ENCODE measurements at regions not wholly inside any gene's neighbourhood (a gene's known extent, or its start where the extent isn't known, plus 50 kb on each side); places are given as distances from the start of the nearest gene placed in this dataset.

DNA sequence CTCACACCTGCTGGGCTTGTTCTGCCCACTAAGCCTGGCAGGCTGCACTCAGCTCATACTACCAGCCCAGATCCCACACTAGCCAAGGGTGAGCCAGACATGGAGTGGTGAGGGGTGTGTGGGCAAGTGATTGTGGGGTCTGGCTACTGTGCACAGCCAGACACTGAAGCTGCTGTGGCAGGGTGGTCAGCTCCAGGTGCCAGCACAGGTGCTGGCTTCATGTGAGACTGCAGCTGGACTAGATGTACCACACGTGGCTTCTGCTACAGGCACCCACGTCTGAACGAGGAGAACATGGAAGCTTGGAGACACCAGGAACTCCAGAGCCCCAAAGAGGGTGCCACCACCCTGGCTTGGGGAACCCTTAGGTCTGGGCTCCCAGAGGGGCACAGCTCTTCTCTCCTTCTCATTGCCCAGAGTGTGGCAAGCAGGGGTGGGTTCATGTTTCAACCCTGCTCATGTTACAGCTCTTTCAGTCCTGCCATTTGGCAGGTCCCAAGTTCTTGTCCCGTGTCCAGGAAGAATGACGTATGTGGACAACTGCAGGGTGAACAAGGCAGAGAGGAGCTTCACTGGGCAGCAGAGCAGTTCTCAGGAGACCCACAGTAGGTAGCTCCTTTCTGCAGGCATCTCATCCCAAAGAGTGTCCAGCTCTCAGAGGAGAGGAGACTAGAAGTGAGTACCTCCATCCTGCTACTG is 1624.2 kb upstream of the TMEFF2 start:
- no peak for DNase-seq (ENCODE audit: low read depth)

DNA sequence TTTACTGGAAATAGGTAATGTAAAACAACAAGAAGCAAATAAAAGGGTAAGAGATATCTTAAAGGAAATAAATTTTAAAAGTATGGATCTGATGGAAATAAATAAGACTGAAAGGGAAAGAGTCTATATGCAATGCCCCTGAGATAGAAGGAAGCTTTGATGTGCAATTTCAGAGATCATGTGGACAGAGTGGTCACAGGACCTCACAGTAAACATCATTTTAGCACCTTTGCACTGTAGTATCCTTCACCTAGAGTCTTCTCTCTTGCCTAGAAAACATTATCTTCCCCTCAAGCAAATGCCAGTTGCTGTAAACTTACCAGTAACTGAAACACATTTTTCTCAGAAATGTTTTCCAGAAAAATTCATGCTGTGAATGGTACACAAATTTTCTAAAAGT is 1621.3 kb upstream of the TMEFF2 start:
- DNase-seq (ENCODE audit: low read depth): no peak

DNA sequence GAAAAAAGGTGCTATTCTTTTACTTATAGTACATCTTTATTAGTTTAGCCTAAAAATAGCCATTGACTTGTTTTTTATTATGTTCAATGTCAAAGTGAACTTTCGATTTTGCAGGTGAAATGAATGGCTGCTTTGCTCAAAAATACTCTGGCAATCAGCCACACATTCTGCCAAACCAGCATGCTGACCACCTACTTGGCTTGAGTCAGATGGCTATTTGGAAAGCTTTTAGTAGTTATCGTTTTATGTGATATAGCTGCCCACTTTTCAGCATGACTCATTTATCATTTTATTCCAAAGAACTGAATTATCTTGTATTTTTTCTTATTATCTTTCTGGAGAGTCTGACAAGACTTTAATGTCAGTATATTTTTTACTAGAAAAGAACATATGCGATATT is 1615.8 kb upstream of the TMEFF2 start:
- no peak for DNase-seq (ENCODE audit: low read depth)

DNA sequence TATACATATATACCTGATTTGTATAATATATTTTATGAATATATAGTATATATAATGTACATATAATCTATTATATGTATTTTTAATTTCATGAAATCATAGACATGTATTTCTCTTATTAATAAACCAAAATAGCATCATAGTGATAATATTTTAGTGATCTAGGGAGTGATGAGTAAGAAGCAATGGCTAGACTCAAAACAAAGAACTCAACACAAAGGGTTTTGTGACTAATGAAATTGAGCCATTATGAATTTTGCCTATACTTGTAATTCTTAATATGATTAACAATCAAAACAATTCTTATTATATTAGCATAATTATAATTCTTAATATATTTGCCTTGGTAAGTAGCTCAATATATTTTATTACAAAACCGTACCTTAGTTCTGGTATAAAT is 1614.1 kb upstream of the TMEFF2 start:
- no peak for DNase-seq (ENCODE audit: low read depth)

DNA sequence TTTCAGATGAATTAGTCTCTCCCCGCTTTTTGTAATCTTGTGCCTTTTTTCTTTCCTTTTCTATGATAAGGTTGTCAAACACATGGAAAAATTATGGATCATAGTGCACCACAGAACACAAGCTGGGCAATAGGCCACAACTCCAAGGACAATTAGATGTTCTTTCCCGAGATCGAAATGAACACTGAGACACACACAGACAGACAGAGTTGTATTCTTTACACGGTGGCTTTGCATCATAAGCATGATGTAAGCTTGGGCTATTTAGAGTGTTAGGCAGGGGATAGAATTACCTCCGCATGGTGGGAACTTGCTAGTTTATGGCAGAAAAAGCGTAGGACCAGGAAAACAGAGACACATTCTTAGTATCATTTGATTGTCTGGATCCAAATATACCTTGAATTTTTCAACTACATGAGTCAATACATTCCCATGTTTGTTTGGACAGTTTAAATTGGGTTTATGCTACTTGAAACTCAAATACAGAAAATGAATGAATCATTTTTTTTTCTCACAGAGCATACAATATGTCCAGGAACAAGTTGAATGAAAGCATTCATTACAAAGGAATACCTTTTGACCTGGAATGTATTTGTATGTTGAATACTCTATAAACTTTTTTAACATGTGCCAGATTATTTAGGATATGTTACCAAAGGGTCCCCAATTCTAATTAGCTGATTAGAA is 1611.5 kb upstream of the TMEFF2 start:
- DNase-seq (ENCODE audit: low read depth): no peak

DNA sequence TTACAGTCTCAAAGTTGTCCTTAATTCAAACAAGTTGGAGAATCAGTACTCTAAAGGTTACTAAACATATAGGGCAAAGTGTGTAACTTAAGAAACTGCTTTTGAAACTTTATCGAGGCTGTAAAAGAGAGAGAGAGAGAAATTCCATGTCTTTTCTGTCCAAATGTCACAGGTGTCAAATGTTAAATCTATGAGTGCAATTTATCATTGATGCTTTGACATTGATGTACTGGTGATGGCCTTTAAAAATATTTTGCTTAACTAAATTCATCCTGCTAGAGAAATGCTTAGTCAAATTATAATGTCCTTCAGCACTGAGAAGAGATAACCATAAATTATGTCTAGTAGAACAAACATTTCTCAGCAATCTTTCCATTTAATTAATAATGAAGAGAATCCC is 1602.1 kb upstream of the TMEFF2 start:
- no peak for DNase-seq (ENCODE audit: low read depth)

DNA sequence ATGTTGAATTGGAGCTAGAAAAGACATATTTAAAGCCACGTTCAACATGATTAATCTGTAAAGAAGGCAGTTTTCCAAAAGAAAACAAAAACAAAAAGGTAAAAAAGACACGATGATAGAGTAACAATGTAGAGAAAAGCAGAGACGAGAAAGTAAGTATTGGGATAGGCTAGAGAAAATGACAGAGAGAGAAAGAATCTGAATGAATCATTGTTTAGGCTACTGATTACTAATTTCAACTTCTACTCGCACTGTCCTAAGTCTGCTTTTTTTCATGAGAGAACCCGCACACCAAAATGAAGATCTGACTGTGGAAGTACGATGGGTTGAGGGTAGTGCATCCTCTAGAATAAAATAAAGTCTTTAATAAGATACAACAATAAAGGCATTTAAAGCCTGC is 1599.2 kb upstream of the TMEFF2 start:
- DNase-seq (ENCODE audit: low read depth): peak; percentile 43

DNA sequence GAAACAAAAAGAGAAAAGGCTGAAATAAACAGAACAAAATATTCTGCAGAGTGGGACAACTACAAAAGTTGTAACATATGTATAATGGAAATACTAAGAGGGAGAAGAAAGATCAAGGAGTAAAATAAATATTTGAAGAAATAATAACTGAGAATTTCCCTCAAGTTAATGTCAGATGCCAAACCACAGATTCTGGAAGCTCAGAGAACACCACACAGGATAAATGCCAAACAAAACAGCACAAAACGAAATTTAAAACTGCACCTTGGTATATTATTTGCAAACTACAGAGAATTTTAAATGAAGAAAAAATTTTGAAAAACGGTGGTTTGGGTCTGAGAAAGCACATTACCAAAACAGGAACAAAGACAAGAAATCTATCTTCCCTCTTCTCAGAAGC is 1588.9 kb upstream of the TMEFF2 start:
- no peak for DNase-seq (ENCODE audit: low read depth)

DNA sequence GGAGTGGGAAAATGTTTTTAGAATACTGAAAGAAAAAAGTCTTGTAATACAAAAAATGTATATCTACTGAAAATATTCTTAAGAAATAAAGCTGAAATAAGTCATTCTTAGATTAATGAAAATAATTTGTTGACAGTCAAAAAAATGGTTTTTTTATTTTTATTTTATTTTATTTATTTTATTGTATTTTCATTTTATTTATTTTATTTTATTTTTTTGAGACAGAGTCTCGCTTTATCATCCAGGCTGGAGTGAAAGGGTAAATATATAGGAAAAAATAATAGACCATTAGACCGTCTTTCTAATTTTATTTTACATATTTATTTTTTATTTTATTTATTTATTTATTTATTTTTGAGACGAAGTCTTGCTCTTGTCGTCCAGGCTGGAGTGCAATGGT is 1583.6 kb upstream of the TMEFF2 start:
- DNase-seq (ENCODE audit: low read depth): no peak

DNA sequence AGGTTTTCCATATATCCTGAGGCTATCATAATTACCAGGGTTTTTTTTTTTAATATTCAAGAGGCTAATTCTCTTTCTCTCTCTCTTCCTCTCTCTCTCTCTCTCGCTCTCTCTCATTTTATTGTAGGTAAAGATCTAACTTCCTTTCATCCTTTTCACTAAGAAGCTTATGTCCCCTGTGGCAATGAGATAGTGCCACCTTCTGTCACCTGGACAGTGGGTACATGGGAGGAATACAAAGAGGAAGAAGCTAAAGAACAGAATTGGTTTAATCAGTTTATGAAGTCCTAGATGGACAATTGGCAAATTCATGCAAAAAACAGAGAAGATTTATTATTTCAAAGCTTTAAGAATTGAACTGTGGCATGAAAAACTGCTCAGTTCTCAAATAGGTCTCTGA is 1582.3 kb upstream of the TMEFF2 start:
- DNase-seq (ENCODE audit: low read depth): no peak

DNA sequence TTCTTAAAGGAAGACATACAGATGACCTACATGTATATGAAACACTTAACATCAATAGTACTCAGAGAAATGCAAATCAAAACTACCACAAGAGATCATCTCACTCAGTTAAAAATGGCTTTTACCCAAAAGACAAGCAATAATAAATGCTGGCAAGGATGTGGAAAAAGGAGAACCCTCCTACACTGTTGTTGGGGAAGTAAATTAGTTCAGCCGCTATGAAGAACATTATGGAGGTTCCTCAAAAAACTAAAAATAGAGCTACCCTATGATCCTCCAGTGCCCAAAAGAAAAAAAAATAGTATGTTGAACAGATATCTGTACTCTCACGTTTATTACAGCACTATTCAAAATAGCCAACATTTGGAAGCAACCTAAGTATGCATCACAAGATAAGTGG is 1579.4 kb upstream of the TMEFF2 start:
- DNase-seq (ENCODE audit: low read depth): no peak

DNA sequence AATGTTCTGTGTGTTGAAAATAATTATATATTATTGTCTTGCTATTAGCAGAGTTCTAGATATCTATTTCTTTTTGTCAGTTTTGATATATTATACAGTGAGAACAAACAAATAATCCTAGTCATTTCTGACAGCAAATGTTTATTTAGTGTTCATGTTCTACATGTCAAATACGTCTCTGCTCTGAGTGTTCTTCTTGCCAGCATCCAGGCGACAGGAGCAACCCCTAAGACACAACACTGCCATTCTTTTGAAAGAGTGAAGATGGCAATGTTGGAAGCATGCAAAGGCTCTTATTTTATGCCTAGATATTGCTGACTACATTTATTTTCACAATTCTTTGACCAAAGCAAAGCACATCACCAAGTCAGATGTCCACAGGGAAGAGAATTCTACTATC is 1556.6 kb upstream of the TMEFF2 start:
- DNase-seq (ENCODE audit: low read depth): no peak

DNA sequence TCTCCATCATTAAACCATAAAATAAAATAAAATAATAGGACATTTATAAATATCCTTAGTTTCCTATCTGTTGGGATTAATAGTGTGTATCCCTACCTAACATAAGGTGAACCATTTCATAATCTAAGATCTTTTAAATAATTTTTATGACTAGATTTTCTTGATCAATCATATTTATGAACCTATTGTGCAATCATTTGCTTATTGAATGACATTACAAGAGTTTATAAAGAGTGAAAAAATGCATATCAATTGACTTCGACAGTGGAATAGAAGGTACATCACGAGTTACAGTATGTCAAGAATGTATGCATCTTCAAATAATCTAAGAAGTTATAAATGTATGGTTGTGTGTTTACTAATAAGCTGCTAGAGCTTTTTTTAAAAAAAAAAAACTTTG is 1554.8 kb upstream of the TMEFF2 start:
- DNase-seq (ENCODE audit: low read depth): no peak

DNA sequence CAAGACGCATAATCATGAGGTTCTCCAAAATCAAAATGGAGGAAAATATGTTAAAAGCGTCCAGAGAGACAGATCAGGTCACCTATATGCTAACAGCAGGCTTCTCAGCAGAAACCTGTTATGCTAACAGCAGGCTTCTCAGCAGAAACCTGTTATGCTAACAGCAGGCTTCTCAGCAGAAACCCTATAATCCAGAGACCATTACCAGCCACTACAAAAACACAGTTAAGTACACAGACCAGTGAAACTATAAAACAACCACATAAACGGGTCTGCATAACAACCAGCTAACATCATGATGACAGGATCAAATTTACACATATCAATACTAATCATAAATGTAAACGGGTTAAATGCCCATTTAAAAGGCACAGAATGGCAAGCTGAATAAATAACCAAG is 1548.4 kb upstream of the TMEFF2 start:
- DNase-seq (ENCODE audit: low read depth): no peak

DNA sequence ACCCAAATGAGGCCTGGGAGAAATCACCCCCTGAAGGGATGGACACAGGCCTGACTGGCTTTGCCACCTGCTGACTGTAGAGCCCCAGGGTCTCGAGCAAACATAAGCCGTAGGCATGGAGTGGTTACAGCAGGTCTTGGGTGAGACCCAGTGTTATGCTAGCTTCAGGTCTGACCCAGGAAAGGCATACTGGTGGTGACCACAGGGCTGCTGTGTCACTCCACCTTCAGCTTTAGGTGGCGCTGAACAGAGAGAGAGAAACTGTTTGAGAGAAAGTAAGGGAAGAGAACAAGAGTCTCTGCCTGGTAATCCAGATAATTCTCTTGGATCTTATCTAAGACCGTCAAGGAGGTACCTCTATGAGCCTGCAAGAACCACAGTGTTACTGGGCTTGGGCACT is 1544.2 kb upstream of the TMEFF2 start:
- DNase-seq (ENCODE audit: low read depth): no peak

DNA sequence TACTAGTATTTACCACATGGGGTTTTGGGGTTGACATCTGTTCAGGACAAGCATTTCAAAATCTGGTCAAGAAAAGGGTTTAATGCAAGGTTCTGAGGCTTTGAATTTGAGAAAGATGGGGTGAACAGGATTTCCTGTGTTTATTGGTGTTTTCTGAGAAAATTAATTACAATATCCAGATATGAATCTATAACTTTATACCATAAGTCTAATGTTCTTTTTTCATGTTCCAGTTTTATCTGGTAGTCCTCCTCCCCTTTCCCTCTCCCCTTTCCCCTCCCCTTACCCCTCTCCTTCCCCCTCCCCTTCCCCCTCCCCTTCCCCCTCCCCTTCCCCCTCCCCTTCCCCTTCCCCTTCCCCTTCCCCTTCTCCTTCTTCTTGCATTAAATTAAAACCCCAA is 1518.2 kb upstream of the TMEFF2 start:
- no peak for DNase-seq (ENCODE audit: low read depth)

DNA sequence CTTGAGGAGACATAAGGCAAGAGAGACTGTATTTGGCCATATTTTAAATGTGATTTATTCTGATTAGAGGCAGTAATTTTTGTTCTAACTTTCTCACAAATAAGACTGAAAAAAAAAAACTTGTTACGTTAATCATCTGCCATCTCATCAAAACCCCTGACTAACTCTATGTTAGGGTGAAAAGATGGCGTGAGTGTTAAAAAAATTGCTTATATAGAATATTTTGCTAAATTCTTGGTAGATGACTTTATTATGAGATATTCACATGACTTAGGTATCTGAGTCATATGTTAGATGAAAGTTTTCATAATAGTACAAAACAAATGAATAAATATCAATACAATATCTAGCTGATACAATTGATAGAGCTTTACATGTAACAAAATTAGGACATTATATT is 1508.7 kb upstream of the TMEFF2 start:
- DNase-seq (ENCODE audit: low read depth): no peak

DNA sequence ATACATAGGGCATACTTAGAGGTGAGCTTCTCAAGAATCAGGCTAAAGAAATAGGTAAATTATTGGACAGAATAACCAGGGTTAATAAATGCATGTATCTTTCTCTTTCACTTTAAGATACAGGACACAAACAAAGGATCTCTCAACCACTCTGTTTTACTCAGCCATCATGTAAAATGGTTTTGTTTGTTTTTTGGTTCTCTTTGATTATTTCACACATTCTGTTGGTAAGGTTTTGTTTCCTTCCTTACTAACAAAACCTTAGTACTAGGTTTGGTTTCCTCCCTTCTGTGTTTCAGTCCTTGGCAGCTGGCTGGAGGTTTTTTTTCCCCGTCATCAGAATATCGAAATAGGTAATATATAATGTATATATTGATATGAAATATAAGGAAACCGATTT is 1506.8 kb upstream of the TMEFF2 start:
- no peak for DNase-seq (ENCODE audit: low read depth)

DNA sequence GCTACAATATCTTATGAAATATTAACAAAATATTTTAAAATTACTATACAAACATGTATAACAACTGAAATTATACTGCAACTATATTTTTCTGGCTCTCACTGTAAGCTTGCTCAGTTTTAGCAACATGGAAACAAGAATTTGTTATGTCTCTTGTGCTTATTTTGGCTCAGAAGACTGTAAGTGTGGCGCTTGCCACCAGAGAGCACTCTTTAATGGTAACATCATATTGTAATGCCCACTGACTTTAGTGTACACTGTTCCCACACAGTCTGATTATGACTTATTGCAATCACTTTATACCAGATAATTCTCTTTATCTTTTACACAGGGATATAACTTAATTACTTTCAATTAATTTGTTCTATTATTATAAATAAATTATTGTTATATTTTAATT is 1500.6 kb upstream of the TMEFF2 start:
- DNase-seq (ENCODE audit: low read depth): peak; percentile 10

DNA sequence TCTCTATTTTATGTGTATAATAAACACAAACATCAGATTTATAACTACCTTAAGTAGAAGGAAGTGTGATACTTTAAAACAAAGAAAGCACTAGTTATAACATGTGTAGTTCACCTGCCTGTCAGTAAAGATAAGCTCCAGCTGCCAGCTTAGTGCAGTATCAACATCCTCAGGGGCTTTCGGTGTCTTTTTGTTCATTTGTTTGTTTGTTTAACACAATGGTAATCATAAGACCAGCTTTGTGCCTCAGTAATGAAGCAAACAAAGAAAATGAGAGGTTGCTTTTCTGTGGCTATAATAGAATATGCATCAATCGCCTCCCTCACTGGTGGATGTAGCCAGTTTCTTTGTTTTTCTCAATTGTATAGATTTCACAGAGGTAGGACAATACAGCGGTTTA is 1499.0 kb upstream of the TMEFF2 start:
- no peak for DNase-seq (ENCODE audit: low read depth)

DNA sequence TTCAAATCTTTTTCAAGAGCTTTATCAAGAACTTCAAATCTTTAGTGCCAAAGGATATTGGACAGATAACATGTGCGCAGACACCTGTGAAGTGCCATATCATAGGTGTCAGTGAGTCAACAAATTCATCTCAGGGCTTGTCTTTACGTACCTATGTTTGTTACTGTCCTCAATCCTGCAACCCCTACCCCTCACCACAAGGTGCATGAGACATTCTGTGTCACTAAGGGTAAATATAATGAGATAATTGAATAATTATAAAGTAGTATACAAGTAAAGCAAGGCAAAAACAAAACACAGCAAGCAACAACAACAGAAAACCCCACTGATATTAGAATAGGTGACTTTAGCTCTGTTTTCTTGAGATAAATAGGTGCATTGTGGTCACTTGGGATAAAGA is 1495.8 kb upstream of the TMEFF2 start:
- DNase-seq (ENCODE audit: low read depth): no peak

DNA sequence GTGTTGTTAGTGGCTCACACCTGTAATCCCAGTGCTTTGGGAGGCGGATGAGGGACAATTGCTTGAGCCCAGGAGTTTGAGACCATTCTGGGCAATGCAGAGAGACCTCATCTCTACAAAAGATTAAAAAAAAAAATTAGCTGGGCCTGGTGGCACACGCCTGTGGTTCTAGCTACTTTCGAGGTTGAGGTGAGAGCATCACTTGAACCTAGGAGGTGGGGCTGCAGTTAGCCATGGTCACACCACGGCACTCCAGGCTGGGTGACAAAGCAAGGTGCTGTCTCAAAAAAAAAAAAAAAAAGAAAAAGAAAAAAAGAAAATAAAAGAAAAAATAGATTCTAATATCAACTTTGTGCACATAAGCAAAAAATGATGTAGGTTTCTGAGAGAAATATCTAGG is 1492.5 kb upstream of the TMEFF2 start:
- DNase-seq (ENCODE audit: low read depth): no peak

DNA sequence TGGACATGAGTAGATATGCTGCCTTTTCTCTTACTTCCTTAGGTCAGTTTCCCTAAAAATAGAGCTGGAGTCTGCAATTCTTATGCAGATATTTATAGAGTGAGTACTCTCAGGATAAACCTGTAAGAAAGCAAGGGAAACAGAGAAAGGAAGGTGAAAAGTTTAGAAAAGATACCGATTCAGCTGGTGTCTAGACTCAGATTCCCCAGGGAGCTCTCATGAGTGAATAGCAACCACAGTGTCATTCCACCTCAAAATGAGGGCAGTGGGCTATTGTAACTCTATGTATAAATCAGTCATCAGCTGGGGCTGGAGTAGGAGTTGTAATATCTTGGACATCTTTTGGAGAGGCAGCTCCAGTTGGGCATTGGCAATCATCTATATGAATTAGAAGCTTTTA is 1485.1 kb upstream of the TMEFF2 start:
- DNase-seq (ENCODE audit: low read depth): no peak

DNA sequence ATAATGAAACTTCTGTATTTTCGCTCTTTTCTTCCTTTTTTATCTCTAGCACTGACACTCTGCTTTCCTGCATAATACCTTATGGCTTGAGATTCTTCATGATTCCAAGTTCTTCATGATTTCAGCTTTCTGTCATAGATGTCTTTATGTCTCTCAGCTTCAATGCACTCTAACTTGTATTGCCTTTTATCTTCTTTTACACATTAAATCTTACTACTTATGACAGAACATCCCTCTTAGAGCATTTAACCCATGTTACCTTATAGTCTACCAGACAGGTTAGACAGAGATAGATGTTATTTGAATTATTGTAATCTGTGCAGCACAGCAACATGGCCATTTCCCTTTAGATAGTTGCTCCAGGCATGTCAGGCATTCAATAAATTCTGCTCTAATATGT is 1475.7 kb upstream of the TMEFF2 start:
- no peak for DNase-seq (ENCODE audit: low read depth)
